Naive thymus-derived CD8-positive, alpha-beta T cell (primary cell): ENCODE measurements at regions not wholly inside any gene's neighbourhood (a gene's known extent, or its start where the extent isn't known, plus 50 kb on each side); places are given as distances from the start of the nearest gene placed in this dataset.

ENCODE experiments used
- ATAC-seq, 2 donors: fragments of 150-1000 bp; cut with Tn5 transposase in 1 of 2; sonication (Bioruptor Pico), chemical (Tn5 transposase) in 1 of 2; 1 replicate in 1 of 2; 2 replicates in 1 of 2; pipeline ENCODE4 v1.10.0; 2021; ENCODE audit warnings: mild to moderate bottlenecking in 2 of 2, moderate library complexity in 2 of 2
- POLR2A ChIA-PET: fragments of 350-600 bp; sonication (Branson Sonifier 250); formaldehyde crosslinking; loops from one replicate; lab custom pipeline; 2021; ENCODE audit warnings: antibody characterized with exemption; lab: Charles Lee
- DNase-seq, 10 donors: peaks; one replicate each; pipeline versions ENCODE4 v3.0.0 to v3.0.0-alpha.2; 2020 to 2022
- H3K27ac Mint-ChIP-seq, 10 donors: one replicate each; pipeline ENCODE4 v1.8.0; 2020 to 2022; ENCODE audit warnings: mild to moderate bottlenecking in 10 of 10, mixed read lengths in 10 of 10, moderate library complexity in 4 of 10, inconsistent platforms in 1 of 10
- H3K27me3 Mint-ChIP-seq, 5 donors: one replicate each; pipeline ENCODE4 v1.8.0; 2021 to 2022; ENCODE audit warnings: mixed read lengths in 5 of 5
- H3K36me3 Mint-ChIP-seq, 3 donors: one replicate each; pipeline ENCODE4 v1.8.0; 2020 to 2022; ENCODE audit warnings: mixed read lengths in 3 of 3, mild to moderate bottlenecking in 2 of 3, inconsistent platforms in 1 of 3
- H3K4me1 Mint-ChIP-seq, 4 donors: one replicate each; pipeline ENCODE4 v1.8.0; 2021 to 2022; ENCODE audit warnings: mixed read lengths in 4 of 4
- H3K4me3 Mint-ChIP-seq, 10 donors: one replicate each; pipeline ENCODE4 v1.8.0; 2020 to 2022; ENCODE audit warnings: mild to moderate bottlenecking in 10 of 10, mixed read lengths in 10 of 10, moderate library complexity in 6 of 10, inconsistent platforms in 1 of 10
- H3K9me3 Mint-ChIP-seq, 9 donors: one replicate each; pipeline ENCODE4 v1.8.0; 2020 to 2022; ENCODE audit warnings: mixed read lengths in 9 of 9, mild to moderate bottlenecking in 3 of 9, inconsistent platforms in 1 of 9, moderate library complexity in 1 of 9

DNA sequence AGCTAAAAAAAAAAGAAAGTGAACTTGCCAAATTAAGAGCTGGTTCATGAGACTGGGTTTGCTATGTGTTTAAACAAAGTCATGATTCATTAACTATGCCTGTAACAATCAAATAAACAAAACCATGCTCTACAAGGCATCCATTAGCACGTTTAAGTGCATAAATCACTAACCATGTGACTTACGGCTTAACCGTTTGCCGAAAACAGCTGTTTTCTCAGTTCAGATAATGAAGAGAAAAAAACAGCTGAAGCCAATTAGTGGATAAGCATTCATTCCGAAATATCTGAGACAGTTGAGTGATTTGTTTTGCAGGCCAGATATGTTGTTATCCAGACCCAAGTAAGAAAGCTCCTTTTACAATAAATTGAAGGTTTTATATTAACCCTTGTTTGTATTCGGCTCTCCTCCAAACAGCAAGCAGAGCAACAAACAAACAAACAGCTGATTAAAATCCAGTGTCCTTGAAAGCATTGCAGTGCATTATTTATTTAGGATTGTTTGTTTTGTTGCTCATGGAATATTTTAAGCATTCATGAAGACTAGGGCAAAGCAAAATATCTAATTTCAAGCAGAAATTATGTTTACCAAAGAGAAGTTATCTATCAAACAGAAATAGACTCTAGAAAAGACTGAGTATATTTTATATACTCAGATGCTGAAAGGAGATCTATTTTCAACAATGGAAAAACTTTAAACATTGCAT is 343.5 kb downstream of the RFPL4B start:
- peaks cover 0 to 1% (median 0%) of the 10 kb centered on the region in 5 donors for H3K27me3 Mint-ChIP-seq
- H3K36me3 Mint-ChIP-seq = no peaks in the 10 kb centered on the region
- peaks cover 0 to 7% (median 2%) of the 10 kb centered on the region in 4 donors for H3K4me1 Mint-ChIP-seq
- H3K4me3 Mint-ChIP-seq = no peak overlapping the region
- H3K27ac Mint-ChIP-seq = no peak overlapping the region
- no peak for DNase-seq
- H3K9me3 Mint-ChIP-seq = peaks cover 0 to 2% (median 0%) of the 10 kb centered on the region in 9 donors
- POLR2A ChIA-PET = no interaction called here
- ATAC-seq = no peak

DNA sequence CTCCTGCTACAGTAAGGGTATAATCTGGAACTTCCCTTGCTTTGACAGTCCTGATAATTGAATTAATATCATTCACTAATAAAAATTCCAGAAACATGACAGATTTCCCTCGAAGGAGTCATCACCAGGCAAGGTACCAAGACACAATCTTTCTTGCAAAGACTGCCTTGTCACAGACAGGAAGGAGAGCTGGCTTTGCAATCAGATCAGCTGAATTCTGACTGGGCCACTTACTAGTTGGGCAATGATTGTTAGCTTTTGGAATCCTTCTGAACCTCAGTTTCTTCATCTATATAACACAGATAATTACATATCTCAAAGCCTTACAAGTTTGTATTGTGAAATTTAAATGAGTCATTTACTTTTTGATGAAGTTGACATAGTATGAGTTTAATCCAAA is 344.2 kb downstream of the RFPL4B start:
- H3K36me3 Mint-ChIP-seq = no peaks in the 10 kb centered on the region
- no peak for DNase-seq
- H3K27ac Mint-ChIP-seq = no peak overlapping the region
- H3K27me3 Mint-ChIP-seq = peaks cover 0 to 1% (median 0%) of the 10 kb centered on the region in 5 donors
- peaks cover 0 to 7% (median 2%) of the 10 kb centered on the region in 4 donors for H3K4me1 Mint-ChIP-seq
- POLR2A ChIA-PET = no interaction called here
- ATAC-seq = no peak
- peaks cover 0 to 2% (median 0%) of the 10 kb centered on the region in 9 donors for H3K9me3 Mint-ChIP-seq
- no peak overlapping the region for H3K4me3 Mint-ChIP-seq

DNA sequence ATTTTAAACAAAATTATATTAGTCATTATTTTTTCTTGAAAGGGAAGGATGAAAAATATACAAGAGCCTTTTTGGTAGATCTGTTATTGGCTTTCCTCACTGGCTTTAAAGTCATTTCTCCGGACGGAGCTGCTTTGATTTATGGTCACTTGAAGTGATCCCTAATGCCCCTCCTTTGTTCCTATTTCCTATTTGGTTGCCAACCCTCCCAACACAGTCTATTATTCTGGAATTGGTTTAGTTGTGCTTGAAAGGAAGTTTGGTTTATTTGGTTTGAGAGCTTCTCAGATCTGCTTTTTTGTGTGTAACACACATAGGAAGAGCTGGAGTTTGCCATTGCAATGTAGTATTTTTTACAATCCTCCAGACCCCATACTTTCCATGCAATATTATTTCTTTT is 347.9 kb downstream of the RFPL4B start:
- ATAC-seq (no peak), DNase-seq (no peak)
- Mint-ChIP-seq H3K4me1 (no peaks in the 10 kb centered on the region), H3K36me3 (no peaks in the 10 kb centered on the region), H3K9me3 (peaks cover 0 to 2% (median 0%) of the 10 kb centered on the region in 9 donors), H3K4me3 (no peak overlapping the region), H3K27ac (no peak overlapping the region), H3K27me3 (peaks cover 0 to 1% (median 0%) of the 10 kb centered on the region in 5 donors)
- POLR2A ChIA-PET = no interaction called here

DNA sequence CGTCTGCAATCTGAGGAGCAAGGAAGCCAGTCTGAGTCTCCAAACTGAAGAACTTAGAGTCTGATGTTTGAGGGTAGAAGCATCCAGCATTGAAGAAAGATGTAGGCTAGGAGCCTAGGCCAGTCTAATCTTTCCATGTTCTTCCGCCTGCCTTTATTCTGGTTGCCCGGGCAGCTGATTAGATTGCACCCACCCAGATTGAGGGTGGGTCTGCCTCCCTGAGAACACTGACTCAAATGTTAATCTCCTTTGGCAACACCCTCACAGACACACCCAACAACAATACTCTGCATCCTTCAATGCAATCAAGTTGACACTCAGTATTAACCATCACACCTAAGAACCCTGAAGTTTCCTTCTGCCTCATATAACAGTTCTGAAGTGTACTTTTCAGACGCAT is 350.1 kb downstream of the RFPL4B start:
- POLR2A ChIA-PET = no interaction called here
- Mint-ChIP-seq H3K9me3 (peaks cover 0 to 9% (median 0%) of the 10 kb centered on the region in 9 donors), H3K27ac (no peak overlapping the region), H3K27me3 (peaks cover 0 to 1% (median 0%) of the 10 kb centered on the region in 5 donors), H3K4me1 (no peaks in the 10 kb centered on the region), H3K36me3 (no peaks in the 10 kb centered on the region), H3K4me3 (no peak overlapping the region)
- ATAC-seq (no peak), DNase-seq (no peak)

DNA sequence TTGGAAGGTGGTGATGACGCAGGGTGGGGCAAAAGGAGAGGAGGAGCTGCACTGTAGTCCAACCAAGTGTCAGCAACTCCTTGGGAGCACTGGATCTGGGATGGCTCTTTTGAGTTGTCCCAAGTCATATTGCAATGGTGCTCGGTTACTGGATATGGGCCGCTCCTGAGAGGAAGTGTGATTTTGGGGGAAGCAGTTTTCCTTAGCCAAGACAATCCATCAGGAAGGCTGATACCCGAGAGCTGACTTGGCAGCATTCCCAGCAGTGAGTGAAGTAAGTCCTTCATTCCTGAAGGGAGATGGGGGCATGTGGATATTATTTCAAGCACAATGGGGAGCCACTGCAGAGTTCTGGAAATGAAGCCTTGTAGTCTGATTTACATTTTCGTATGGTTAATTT is 354.1 kb downstream of the RFPL4B start:
- POLR2A ChIA-PET = no interaction called here
- Mint-ChIP-seq H3K4me3 (no peak overlapping the region), H3K36me3 (peaks cover 0 to 4% (median 0%) of the 10 kb centered on the region in 3 donors), H3K4me1 (no peaks in the 10 kb centered on the region), H3K27ac (no peak overlapping the region), H3K27me3 (no peaks in the 10 kb centered on the region), H3K9me3 (peaks cover 0 to 9% (median 2%) of the 10 kb centered on the region in 9 donors)
- DNase-seq (no peak), ATAC-seq (no peak)

DNA sequence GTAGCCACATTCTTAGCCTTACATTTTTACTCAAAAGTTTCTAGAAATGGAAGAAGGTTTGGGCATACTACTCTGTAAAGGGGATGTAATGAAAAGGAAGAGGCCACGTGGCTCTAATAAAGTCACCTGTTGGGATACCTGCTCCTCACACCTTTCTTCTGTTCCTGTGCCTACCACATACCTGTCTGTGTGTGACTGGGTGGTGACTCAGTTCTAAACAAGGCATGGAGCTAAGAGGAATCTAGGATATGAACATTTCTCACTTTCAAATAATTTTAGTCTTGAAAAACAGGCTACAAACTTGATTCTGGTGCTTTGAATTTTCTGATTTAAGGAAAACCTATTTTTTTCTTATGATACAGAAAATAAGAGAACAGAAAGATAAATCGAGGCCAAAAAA is 363.6 kb downstream of the RFPL4B start:
- DNase-seq = no peak
- no peak for ATAC-seq
- peaks cover 0 to 5% (median 0%) of the 10 kb centered on the region in 9 donors for H3K9me3 Mint-ChIP-seq
- no peak overlapping the region for H3K27ac Mint-ChIP-seq
- POLR2A ChIA-PET = no interaction called here
- no peak overlapping the region for H3K4me3 Mint-ChIP-seq
- H3K4me1 Mint-ChIP-seq = no peaks in the 10 kb centered on the region
- H3K27me3 Mint-ChIP-seq = no peaks in the 10 kb centered on the region
- no peaks in the 10 kb centered on the region for H3K36me3 Mint-ChIP-seq

DNA sequence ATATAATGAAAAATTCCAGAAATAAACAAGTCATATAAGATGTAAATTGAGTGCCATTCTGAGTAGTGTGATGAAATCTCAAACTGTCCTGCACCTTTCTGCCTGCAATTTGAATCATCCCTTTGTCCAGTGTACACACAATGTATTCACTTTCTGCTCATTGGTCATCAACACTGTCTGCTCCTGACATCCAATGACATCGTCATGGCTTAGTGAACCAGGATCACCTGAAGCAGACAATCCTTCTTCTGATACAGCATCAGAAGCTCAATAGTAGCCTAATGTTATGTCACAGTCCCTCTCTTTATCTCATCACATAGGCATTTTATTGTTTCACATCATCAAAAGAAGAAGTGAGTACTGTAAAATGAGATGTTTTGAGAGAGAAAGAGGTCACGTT is 366.3 kb downstream of the RFPL4B start:
- H3K36me3 Mint-ChIP-seq = no peaks in the 10 kb centered on the region
- POLR2A ChIA-PET = no interaction called here
- H3K9me3 Mint-ChIP-seq = peaks cover 0 to 5% (median 0%) of the 10 kb centered on the region in 9 donors
- no peak for ATAC-seq
- no peak overlapping the region for H3K27ac Mint-ChIP-seq
- H3K27me3 Mint-ChIP-seq = no peaks in the 10 kb centered on the region
- H3K4me1 Mint-ChIP-seq = no peaks in the 10 kb centered on the region
- DNase-seq = no peak
- no peak overlapping the region for H3K4me3 Mint-ChIP-seq

DNA sequence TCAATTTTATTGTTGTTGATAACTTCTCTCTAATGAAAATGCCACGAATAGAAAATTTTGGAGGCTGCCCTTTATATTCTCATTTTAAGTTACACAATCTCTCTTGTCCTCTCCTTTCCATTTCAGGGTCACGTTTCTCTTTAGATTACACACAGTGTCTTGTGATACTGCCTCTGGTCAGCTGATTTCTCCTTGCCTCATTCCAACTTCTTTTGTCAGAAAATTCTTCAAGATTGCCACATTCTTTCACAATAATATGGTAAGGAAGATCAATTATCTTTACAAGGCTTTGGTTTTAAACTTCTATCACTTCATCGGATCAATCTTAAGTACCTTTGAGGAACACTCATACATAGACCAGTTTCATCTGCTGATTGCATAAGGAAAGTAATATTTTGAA is 370.3 kb downstream of the RFPL4B start:
- no peaks in the 10 kb centered on the region for H3K4me1 Mint-ChIP-seq
- POLR2A ChIA-PET = no interaction called here
- H3K36me3 Mint-ChIP-seq = no peaks in the 10 kb centered on the region
- DNase-seq (no peak), ATAC-seq (no peak)
- H3K27me3 Mint-ChIP-seq = no peaks in the 10 kb centered on the region
- no peak overlapping the region for H3K27ac Mint-ChIP-seq
- H3K4me3 Mint-ChIP-seq = no peak overlapping the region
- H3K9me3 Mint-ChIP-seq = peaks cover 0 to 5% (median 0%) of the 10 kb centered on the region in 9 donors

DNA sequence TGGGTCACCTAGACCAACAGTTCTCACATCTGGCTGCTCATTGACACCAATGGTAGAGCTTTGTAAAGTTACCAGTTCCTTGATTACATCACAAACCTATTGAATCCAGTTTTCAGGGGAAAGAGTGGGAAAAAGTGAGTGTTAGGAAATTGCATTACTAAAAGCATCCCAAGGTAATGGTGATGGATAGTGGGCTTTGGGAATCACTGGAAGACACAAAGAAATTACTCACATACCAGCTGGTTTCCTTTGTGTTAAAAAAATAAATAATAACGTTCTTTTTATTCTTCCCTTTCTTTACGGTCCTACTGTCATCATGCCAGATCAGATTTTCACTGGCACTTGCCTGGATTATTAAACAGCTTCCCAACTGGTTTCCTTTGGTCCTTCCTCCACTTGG is 370.7 kb downstream of the RFPL4B start:
- H3K4me1 Mint-ChIP-seq = no peaks in the 10 kb centered on the region
- H3K9me3 Mint-ChIP-seq = peaks cover 0 to 4% (median 0%) of the 10 kb centered on the region in 9 donors
- H3K27ac Mint-ChIP-seq = no peak overlapping the region
- ATAC-seq (no peak), DNase-seq (no peak)
- POLR2A ChIA-PET = no interaction called here
- no peaks in the 10 kb centered on the region for H3K36me3 Mint-ChIP-seq
- no peaks in the 10 kb centered on the region for H3K27me3 Mint-ChIP-seq
- no peak overlapping the region for H3K4me3 Mint-ChIP-seq

DNA sequence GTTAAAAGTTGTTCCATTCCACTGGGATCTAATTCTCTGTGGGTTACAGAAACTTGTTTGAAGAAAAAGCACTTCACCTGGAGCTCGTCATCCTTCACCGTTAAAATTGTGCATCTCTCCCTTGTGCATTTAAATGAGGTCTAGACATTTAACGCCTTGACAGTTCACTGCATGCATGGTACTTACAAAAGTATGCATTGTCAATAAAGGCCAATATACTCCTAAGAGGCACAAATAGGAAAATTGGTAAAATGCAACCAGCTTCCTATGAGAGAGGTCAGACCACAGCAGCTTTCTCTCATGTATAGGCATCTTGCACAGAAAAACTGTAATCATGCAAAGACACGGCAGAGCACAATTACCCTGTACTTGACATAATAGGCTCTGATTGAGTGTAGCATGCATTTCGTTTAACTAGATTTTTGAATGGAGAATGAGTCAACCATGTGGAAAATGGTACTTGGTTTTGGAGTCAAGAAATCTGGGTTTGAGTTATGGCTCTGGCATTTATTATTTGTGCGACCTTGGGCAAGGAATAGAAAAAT is 378.5 kb downstream of the RFPL4B start:
- Mint-ChIP-seq H3K4me3 (no peak overlapping the region), H3K27ac (no peak overlapping the region), H3K36me3 (no peaks in the 10 kb centered on the region), H3K27me3 (peaks cover 0 to 3% (median 0%) of the 10 kb centered on the region in 5 donors), H3K9me3 (peaks cover 0 to 12% (median 2%) of the 10 kb centered on the region in 9 donors), H3K4me1 (no peaks in the 10 kb centered on the region)
- POLR2A ChIA-PET = no interaction called here
- DNase-seq (no peak), ATAC-seq (no peak)

DNA sequence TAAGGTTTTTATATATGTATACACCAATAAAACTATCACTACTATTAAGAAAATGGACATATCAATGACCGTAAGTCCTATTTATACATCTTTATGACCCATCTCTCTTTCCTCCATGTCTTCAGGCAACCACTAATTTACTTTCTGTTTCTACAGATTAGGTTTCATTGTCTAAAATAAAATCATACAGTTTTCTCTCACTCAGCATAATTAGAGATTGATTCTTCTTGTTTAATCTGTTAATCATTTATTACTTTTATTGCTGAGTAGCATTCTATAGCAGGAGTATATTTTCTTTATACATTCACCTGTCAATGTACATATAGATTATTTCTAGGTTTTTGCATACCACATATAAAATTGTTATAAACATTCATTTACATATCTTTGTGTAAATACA is 388.0 kb downstream of the RFPL4B start:
- DNase-seq (no peak), ATAC-seq (no peak)
- Mint-ChIP-seq H3K4me1 (no peaks in the 10 kb centered on the region), H3K27ac (no peak overlapping the region), H3K36me3 (no peaks in the 10 kb centered on the region), H3K9me3 (peaks cover 0 to 17% (median 2%) of the 10 kb centered on the region in 9 donors), H3K27me3 (peaks cover 0 to 3% (median 0%) of the 10 kb centered on the region in 5 donors), H3K4me3 (no peak overlapping the region)
- POLR2A ChIA-PET = no interaction called here

DNA sequence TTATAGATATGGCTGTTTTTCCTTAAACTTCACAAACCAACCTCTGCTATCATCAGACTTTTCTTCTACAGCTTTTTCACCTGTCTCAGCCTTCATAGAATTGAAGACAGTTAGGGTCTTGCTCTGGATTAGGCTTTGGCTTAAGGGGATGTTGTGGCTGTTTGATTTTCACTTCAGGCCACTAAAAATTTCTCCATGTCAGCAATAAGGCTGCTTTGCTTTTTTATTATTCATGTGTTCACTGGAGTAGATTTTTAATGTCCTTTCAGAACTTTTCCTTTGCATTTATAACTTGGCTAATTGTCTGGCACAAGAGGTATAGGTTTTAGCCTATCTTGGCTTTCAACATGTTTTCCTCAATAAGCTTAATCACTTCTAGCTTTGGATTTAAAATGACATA is 392.6 kb downstream of the RFPL4B start:
- no peak for ATAC-seq
- Mint-ChIP-seq H3K4me1 (no peaks in the 10 kb centered on the region), H3K27ac (no peak overlapping the region), H3K9me3 (peaks cover 0 to 10% (median 0%) of the 10 kb centered on the region in 9 donors), H3K36me3 (no peaks in the 10 kb centered on the region), H3K4me3 (no peak overlapping the region), H3K27me3 (no peaks in the 10 kb centered on the region)
- POLR2A ChIA-PET = no interaction called here
- no peak for DNase-seq

DNA sequence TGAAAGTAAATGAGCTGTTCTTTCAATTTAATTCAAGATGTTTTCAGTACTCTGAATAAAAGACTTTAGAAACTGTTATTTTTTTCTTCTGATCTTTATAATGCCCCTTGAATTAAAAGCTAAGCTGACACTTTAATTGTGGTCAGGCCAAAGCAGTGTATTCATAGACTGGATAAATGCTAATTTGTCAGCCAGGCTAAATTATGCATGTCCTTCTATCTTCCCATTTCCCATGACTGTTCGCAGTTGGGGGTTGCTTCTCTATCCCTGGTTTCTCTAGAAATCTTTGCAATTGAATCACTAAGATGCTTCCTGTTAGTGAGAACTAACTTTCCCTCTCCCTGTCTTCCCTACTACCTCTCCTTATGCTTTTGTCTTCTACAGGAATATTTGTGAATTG is 396.2 kb downstream of the RFPL4B start:
- no peak overlapping the region for H3K27ac Mint-ChIP-seq
- no peak overlapping the region for H3K4me3 Mint-ChIP-seq
- DNase-seq (no peak), ATAC-seq (no peak)
- POLR2A ChIA-PET = no interaction called here
- peaks cover 0 to 5% (median 0%) of the 10 kb centered on the region in 9 donors for H3K9me3 Mint-ChIP-seq
- H3K27me3 Mint-ChIP-seq = no peaks in the 10 kb centered on the region
- H3K4me1 Mint-ChIP-seq = no peaks in the 10 kb centered on the region
- no peaks in the 10 kb centered on the region for H3K36me3 Mint-ChIP-seq

DNA sequence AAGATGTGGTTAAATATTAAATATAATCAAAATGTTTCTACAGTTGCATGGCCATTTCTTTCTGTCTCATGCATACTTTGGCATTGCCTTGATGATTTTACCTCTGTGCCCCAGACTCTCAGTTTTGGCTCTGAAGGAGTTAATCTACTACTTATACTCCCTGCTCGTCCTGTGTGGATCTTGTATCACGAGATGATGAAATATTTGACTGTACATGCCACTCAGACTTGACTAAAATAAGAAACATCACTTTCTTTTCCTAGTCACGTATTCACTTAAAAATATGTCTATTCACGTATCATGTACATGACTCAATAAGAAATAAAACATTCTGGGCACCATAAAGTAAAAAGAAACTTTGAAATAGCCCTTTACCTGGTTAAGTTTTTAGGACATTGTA is 397.7 kb downstream of the RFPL4B start:
- no peaks in the 10 kb centered on the region for H3K27me3 Mint-ChIP-seq
- no peaks in the 10 kb centered on the region for H3K36me3 Mint-ChIP-seq
- no peak for ATAC-seq
- DNase-seq = no peak
- POLR2A ChIA-PET = no interaction called here
- H3K4me3 Mint-ChIP-seq = no peak overlapping the region
- H3K9me3 Mint-ChIP-seq = peaks cover 0 to 17% (median 0%) of the 10 kb centered on the region in 9 donors
- H3K4me1 Mint-ChIP-seq = no peaks in the 10 kb centered on the region
- H3K27ac Mint-ChIP-seq = no peak overlapping the region
